Erythroblast (primary cell): ENCODE measurements at regions not wholly inside any gene's neighbourhood (a gene's known extent, or its start where the extent isn't known, plus 50 kb on each side); places are given as distances from the start of the nearest gene placed in this dataset.
"Not testable (repeated sequence)": the region's sequence is repeated elsewhere in the genome, so short reads cannot be mapped to it uniquely, and the experiment has no call there.

Source experiments
- DNase-seq, 2 experiments: peaks; one replicate each; lab custom pipeline; 2025; lab: John Stamatoyannopoulos, UW
- GATA1 ChIP-seq: IDR thresholded peaks from 2 replicates; pipeline ENCODE4 v1.6.1; 2011; ENCODE audit warnings: low read depth, mild to moderate bottlenecking, control low read depth, low read length, moderate library complexity
- POLR2A ChIP-seq: IDR thresholded peaks from 2 replicates; pipeline ENCODE4 v1.6.1; 2011; ENCODE audit warnings: mild to moderate bottlenecking, low read length

DNA sequence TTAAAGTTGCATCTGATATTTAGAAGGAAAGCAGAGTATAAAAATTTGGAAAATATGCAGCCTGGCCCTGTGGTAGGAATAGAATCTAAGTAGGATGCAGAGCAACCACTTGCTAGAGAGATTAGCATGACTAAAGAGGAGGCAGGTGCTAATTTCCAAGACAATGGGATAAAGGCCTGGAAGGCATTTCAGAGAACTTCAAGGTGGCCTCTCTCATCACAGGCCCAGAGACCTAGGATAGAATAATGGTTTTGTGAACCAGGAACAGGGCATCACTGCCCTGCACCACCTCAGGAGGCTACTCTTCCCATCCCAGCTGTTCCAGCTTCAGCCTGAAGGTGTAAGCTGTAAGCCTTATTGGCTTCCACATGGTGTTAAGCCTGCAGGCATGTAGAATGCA is 621.7 kb upstream of the HS3ST1 start:
- DNase-seq, result no peak
- TF ChIP-seq GATA1 (no peak), POLR2A (no peak)

DNA sequence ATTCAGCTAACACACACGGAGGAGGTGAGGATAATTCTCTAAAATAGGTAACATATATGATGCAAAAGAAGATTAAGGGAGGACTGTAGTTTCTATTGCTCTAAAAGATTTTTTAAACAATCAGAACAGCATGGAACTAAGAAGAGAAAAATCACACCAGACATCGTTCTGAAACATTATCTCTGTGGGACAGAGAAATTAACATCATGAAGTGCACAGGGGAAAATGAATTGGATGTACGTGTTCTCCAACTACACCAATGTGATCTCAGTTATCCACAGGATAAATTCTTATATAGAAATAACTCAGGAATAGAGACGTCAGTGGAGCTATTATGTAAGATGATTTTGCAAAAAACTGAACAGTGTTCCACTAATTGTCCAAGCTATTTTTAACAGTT is 614.1 kb upstream of the HS3ST1 start:
- TF ChIP-seq GATA1, result no peak
- TF ChIP-seq POLR2A, result no peak
- no peak for DNase-seq

DNA sequence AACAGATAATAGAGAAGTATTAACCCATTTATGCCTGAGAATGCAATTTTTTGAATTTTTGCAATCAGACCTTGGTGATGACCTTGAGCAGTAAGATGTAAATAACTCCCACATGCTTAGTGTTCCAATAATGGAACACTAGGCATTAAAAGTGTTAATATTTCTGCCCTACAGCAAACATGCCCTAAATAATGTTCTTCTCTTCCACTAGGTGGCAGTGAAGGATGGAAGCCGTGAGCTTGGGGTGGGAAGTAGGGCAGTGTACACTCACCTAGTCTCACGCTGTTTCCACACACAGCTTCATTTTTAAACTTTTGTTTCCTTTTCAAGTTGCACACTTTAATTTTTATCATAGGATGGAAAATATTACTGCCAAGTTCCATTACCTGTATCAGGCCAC is 613.1 kb upstream of the HS3ST1 start:
- no peak for TF ChIP-seq GATA1
- TF ChIP-seq POLR2A, result no peak

DNA sequence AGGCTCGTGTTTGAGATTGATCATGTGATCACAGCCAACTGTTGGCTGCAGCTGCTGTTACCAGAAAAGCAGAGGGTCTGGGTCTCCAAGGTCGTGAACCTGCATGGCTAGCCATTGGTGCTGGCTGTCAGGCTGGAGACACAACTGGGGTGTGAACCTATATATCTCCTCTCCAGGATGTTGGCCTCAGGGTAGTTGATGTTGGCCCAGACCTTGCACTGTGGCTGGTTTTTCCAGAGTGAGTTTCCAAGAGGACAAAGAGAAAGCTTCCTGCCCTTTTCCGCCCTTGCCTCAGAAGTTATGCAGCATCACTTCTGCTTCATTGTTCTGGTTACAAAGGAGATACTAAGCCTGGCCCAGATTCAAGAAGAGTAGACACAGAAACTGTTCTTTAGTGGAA is 607.8 kb upstream of the HS3ST1 start:
- DNase-seq, result no peak
- TF ChIP-seq GATA1 (no peak), POLR2A (no peak)

More for the DNA sequence above, 613.1 kb upstream of the HS3ST1 start:
- DNase-seq, result peak in 1 of 2 experiments; percentile 1

DNA sequence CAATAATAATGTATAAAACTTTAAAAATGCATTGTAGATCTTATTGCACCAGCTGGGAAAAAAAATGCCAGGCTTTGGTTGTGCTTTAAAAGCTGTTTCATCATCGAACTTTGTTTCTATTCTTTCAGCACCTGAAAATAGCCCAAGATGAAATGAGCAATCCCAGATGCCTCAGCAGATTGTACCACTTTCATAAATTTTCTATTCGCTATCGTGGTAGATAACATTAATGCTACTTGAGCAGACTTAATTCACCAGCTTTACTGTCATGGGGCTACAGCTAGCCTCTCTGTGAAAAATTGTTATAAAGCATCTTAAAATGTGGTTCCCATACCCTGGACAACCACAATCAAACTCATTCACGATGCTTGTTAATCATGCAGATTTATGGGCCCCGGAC is 599.6 kb upstream of the HS3ST1 start:
- TF ChIP-seq POLR2A, result no peak
- no peak for TF ChIP-seq GATA1
- DNase-seq, result no peak

DNA sequence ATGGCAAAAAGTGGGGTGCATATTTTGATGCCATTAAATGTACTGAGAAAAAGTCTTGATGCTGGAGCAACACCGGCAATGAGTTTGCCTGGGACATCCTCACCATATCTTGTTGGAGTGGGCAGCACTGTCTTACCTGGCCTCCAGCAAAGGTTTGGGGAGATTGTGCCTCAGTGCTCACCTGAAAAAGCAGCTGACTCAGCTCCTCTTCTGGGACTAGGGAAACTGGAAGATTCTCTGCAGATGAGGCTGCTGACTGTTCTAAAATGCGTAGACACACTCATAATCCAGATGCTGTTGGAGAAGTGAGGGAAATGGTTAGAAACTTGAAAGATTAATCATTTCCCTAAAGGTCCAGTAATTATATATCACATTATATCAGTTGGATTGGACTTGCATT is 593.7 kb upstream of the HS3ST1 start:
- DNase-seq, result no peak
- TF ChIP-seq GATA1 (no peak), POLR2A (no peak)

DNA sequence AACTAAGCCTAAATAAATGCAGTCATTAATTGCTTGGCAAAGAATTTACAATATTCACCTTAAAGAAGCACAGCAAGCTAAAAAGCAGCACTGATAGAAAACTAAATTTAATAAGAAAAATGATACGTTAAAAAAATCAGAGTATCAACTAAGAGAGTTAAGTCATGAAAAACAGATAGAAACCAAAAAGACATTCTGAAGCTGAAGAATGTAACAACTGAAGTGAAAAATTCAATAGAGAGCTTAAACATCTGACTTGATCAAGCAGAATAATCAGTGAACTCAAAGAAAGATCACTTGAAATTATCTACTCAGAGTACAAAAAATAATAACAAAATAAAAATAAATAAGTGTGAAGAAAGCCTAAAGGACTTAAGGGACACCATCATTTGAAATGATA is 588.0 kb upstream of the HS3ST1 start:
- TF ChIP-seq POLR2A (no peak), GATA1 (no peak)
- DNase-seq, result no peak

DNA sequence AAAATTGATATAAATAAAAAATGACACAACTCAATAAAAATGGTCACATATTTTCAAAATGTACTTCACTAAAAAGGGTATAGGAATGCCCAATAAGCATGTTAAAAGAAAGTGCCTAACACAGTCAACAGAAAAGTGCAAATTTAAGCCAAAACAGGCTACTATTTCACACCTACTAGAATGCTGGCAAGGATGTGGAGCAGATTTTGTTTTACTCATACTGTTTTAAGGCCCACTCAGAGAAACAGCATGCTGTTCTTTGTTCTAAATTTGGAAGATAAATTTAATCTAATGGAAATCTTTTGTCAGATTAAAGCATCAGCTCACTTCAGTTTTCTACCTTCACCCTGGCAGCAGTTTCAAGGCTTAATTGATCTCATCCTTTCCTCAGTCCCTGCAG is 576.8 kb upstream of the HS3ST1 start:
- no peak for DNase-seq
- TF ChIP-seq POLR2A (no peak), GATA1 (no peak)

DNA sequence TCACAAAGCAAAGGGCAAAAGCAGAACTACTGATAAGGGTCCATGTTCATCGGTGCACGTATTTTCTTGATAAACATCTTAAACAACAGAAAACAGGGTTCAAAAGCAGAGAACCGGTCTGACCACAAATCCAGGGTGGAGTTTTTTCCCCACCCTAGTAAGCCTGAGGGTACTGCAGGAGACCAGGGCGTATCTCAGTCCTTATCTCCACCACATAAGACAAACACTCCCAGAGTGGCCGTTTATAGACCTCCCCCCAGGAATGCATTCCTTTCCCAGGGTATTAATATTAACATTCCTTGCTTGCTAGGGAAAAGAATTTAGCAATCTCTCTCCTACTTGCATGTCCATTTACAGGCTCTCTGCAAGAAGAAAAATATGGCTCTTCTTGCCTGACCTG is 567.9 kb upstream of the HS3ST1 start:
- not testable (repeated sequence) for DNase-seq

DNA sequence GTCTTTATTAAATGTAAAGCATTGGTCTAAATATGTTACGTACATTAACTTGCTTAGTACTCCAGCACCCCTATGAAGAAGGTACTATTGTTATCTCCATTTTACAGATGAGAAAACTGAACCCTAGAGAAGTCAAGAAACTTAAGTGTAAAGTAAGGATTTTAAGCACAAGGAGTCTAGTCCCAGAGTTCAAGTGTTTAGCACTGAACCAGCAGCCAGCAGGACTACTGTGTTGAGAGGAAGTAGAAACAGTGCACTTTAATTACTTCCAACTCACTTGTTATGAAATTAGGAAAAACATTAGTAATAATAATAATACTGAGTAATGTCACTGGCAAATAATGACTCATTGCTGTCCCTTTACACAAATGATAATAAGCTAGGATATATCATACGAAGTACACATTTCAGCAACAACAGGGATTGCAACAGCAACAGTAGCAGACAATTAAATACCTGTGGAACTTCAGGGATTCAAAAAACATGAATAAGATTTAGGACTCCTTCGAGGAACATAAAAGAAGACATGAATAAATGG is 548.1 kb upstream of the HS3ST1 start:
- no peak for TF ChIP-seq GATA1
- no peak for DNase-seq

DNA sequence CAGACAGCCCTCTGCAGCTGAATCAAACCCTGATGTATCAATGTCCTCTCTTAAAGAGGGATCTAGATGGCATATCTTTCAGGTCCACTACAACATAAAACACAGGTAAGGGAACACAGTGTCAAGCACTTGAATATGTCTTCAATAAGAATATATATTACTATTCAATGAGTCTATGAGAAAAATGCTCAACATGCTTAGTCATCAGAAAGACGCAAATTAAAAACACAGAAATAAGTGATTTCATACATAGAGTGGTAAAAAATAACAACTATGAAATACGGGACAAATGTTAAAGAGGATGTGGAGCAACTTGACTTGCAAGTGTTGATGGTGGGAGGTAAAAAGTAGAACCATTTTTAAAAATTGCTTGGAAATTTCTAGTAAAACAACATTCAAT is 544.6 kb upstream of the HS3ST1 start:
- no peak for TF ChIP-seq GATA1
- no peak for TF ChIP-seq POLR2A
- DNase-seq, result no peak

DNA sequence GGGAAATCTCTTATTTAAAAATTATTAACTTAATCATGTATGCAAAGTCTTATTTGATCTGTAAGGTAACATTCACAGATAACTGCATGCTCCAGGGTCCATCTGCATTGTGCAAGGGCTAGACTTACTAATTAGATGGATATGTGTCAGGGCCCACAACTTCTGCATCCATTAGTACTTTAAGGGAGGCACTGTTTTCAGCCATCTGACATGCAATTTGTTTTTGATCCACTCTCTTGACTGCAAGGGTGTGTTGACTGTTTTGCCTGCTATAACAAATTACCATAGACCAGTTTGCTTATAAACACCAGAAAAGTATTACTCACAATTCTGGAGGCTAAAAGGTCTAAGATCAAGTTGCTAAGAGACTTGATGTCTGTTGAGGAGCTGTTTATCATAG is 542.1 kb upstream of the HS3ST1 start:
- no peak for TF ChIP-seq POLR2A
- no peak for TF ChIP-seq GATA1
- DNase-seq, result no peak

DNA sequence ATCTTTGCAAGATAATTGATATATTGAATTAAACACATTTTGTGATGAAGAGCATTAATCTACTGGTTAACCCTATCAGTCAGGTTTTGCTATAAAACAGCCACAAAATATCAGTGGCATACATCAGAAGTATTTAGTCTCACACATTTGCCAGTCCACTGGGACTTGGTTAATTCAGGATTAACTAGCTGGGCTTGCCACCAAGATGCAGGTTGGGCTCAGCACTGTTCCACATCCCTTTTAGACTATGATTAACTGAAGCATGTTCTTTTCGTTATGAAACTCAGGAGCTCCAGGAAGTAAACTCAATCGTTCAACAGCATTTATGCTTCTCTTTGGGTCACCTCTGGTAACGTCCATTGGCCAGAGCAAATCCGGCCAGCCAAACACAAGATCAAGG is 538.1 kb upstream of the HS3ST1 start:
- TF ChIP-seq POLR2A (no peak), GATA1 (no peak)
- DNase-seq, result no peak

DNA sequence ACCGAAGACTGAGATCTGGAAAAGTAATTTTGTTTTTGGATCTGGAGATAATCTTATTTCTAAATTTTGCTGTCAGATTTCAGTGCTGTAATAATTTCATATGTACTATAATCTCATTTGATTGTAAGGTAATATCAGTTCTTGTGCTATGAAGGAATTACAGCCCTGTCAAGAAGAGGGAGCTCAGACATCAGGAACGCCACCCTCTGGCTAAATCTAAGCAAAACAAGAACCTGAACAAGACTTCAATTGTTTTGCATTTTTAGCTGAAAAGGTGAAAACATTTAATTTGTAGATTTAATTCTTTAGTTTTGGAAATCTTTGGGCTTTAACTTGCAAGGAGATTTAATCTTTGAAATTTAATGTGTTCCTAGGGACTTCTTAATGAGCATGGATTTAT is 525.4 kb upstream of the HS3ST1 start:
- no peak for DNase-seq
- TF ChIP-seq GATA1 (no peak), POLR2A (no peak)

DNA sequence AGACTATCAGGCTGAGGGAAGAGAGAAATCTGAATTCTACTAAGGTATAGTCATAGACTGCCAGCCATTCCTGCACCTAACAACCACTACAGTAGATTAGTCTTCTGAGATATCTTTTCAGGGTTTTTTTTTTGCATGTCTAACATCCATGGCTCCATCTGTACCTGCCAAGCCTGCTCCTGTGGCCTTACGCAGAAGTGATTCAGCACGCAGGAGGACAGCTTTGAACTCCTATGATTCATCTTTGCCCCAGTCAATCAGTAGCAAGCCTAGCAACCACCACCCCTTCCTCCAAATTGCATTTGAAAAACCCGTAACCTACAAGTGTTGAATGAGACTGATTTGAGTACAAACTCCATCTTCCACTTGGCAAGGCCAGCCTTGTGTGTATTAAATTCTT is 520.7 kb upstream of the HS3ST1 start:
- DNase-seq, result no peak
- TF ChIP-seq POLR2A (no peak), GATA1 (no peak)

DNA sequence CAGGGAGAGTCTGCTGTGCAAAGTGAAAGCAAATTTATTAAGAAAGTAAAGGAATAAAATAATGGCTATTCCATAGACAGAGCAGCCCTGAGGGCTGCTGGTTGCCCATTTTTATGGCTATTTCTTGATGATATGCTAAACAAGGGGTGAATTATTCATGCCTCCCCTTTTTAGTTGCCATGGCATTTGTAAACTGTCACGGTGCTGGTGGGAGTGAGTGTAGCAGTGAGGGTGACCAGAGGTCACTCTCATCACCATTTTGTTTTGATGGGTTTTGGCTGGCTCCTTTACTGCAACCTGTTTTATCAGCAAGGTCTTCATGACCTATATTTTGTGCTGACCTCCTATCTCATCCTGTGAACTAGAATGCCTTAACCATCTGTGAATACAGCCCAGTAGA is 518.9 kb upstream of the HS3ST1 start:
- not testable (repeated sequence) for DNase-seq
